ENCODE measurements at regions not wholly inside any gene's neighbourhood (a gene's known extent, or its start where the extent isn't known, plus 50 kb on each side); places are given as distances from the start of the nearest gene placed in this dataset.
"Not testable (repeated sequence)": the region's sequence is repeated elsewhere in the genome, so short reads cannot be mapped to it uniquely, and the experiment has no call there.

- DNase-seq = no peak
Measured at GRCh38 chr3:29152379-29152778, 128.5 kb upstream of the RBMS3 start.

- DNase-seq = no peak
Measured at GRCh38 chr3:29153811-29154210, 127.1 kb upstream of the RBMS3 start.

DNA sequence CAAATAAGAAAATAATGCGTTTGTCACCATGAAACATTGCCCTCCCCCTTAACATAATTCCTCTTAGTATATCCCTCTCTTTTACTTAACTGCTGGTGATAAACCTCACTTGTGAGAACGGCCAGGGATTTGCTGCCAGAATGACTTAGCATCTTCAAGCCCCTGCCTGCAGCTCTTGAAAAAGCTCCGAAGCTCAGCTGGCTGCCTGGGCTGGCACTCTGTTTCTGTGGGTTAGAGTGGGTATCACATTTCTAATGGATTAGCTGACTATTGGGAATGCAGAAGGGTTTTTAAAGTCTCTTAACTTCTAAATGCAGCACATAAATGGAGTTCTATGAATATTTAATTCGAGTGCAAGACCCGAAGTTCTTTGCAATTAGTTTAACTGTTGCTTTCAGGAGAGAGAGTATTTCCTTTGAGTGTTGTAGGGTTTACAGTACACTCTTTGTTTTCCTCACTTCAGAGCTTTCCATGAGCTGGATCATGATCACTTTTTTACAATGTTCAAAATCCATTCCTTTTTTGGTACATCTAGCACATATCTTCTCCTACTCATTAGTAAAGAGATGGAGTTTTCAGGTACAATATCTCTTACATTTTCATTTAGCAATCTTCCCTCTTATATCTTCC lies 124.7 kb upstream of the RBMS3 start:
- no peak for DNase-seq

- DNase-seq = no peak
Measured at GRCh38 chr3:29164825-29165224, 116.0 kb upstream of the RBMS3 start.

GRCh38 chr3:29167180-29167579 lies 113.7 kb upstream of the RBMS3 start:
- no peak for DNase-seq

- DNase-seq = no peak
Measured at GRCh38 chr3:29168081-29168480, 112.8 kb upstream of the RBMS3 start.

- no peak for DNase-seq
Measured at GRCh38 chr3:29168696-29169095, 112.2 kb upstream of the RBMS3 start.

- DNase-seq = no peak
Measured at GRCh38 chr3:29169451-29169850, 111.4 kb upstream of the RBMS3 start.

GRCh38 chr3:29171043-29171990 lies 109.6 kb upstream of the RBMS3 start:
- DNase-seq = no peak

GRCh38 chr3:29176501-29176900 lies 104.4 kb upstream of the RBMS3 start:
- DNase-seq = no peak

- no peak for DNase-seq
Measured at GRCh38 chr3:29178809-29179793, 101.8 kb upstream of the RBMS3 start.

GRCh38 chr3:29181149-29181780 lies 99.6 kb upstream of the RBMS3 start:
- DNase-seq = no peak

DNA sequence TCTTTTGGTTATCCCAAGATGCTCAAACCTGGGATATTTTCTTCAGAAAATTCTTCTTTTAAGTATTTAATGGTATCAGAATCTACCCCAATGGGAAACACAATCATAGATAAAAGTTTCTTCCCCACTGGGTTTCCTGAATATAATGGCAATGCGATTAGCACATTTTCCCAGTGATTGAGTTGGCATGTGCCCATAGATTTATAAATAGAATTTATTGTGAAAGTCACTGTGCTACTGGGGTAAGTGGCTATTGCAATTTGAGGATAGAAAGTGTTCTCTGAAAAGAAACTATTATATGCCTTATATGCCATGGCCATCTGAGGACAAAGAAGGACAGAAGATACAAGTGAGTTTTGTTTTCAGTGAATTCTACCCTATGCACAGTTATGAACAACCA lies 99.0 kb upstream of the RBMS3 start:
- no peak for DNase-seq

- DNase-seq = not testable (repeated sequence)
Measured at GRCh38 chr3:29182828-29183227, 98.0 kb upstream of the RBMS3 start.

DNA sequence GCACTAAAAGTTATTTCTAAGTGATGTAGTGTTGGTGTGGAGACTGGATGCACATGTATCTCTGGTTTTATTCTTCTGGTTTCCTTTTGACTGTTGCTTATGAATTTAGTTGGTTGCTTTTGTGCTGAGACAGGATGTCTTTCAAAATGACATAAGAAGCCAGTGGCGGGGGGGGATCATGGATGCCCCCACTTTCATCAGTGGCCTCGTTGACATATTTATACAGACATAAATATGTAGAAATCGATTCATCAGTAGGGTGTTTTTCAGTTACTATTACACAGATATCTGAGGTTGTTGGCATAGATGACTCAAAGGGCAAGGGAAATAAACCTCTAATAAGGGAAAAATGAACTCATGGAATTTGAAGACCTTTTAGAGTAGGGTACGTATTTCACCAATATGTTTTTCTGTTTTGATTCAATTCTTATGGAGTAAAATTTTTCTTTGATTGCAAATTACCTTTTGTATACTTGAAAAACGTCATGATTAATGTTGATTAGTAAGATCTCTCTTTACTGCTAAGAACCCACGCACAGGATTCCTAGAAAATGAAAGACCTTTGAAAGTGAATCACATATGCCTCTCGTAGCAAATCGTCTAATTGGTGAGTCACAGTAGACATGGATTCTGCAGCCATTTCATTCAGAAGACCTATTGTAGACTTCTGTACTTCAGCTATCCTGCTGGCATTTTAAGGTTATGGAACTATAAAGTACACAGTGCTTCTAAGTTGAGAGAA lies 97.4 kb upstream of the RBMS3 start:
- no peak for DNase-seq

DNA sequence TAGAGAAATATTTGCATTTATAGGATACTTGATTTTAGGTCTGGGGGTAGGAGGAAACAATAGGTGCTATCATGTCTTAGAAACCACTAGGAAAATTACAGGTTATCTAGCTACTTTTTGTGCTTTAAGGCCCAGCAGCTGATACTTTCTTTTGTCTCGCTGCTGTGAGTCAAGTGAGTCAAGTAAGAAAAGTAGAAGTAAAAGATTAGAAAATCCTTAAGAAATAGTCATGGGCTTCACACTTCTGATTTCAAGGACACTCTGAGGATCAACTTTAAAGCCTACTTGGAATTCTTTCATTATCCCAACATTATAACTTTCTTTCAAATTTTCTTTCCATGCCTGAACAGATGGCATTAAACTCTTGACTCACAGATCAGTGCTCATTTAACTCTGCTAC lies 95.2 kb upstream of the RBMS3 start:
- DNase-seq = no peak

DNA sequence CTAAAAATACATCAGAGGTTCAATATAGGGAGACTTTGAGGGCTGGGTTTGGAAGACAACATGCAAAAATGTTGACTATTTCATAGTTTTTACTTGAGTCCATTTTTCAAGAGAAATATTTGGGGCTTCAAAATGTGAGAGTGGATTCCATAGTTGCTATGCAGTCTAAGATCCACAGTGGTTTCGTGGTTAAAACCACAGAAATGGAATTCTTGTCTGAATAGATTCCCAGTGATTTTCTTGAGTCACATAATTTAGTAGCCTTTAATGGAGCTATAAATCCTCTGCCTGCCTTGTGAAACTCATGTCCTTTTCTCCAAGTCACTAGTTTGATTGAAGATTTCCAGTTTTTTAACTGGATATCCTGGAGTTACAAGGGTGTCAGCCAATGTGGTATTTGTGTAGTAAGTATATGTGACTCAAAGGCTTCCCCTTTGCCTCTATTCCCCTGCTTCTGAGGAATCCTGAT lies 94.7 kb upstream of the RBMS3 start:
- no peak for DNase-seq

DNA sequence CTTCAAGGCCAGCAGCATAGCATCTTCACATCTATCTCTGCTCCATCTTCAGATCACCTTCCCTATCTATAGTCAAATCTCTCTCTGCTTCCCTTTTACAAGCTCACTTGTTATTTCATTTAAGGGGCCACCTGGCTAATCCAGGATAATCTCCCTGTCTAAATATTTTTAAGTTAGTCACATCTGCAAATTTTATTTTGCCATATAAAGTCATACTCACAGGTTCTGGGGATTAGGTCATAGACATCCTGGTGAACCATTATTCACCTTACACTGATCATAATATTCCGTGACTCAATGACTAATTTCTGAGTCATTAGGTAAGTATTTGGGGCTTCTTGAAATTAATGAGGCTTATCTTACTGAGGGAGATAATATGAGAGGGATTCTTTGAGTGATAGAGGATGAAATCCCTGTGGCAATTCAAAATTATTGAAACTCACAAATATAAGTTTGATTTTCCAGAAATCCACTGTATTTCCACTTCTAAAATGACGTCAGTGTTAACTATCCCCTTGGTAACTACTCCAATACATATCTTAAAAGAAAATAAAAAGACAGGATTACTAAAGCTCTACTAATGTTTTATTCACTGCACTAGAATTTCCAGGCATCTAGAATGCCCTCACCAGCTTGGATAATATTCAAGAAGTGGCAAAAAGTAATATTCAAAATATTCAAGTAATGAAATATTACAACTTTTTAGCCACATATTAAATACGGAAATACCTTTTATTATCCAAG lies 93.7 kb upstream of the RBMS3 start:
- DNase-seq = no peak

GRCh38 chr3:29189328-29189727 lies 91.5 kb upstream of the RBMS3 start:
- no peak for DNase-seq

DNA sequence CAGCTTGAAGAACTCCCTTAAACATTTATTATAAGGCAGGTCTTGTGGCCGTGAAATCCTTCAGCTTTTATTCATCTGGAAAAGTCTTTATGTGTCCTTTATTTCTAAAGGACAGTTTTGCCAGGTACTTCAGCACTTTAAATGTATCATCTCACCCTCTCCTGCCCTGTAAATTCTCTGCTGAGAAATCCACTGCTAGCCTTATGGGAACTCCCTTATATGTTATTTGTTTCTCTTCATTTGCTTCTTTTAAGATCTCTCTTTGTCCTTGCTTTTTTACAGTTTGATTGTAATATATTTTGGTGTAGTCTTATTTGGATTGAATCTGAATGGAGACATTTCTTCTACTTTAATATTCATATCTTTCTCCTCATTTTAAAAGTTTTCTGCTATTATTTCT lies 86.7 kb upstream of the RBMS3 start:
- DNase-seq = no peak

GRCh38 chr3:29195056-29195455 lies 85.8 kb upstream of the RBMS3 start:
- DNase-seq = no peak
